HCT116 (cell line): ENCODE measurements at regions not wholly inside any gene's neighbourhood (a gene's known extent, or its start where the extent isn't known, plus 50 kb on each side); places are given as distances from the start of the nearest gene placed in this dataset.

Source experiments
- ATAC-seq: fragments of 200-7000 bp; cut with Tn5 transposase; 2 replicates; pipeline ENCODE4 v1.9.1; 2020; ENCODE audit warnings: mild to moderate bottlenecking, moderate library complexity
- BruUV-seq: library from RNA; stranded (reverse); fragments of 400-500 nt; replicated peaks from 2 replicates; lab custom pipeline; 2021; lab: Mats Ljungman, UMichigan
- CTCF ChIA-PET: fragments of 300-600 bp; sonication (Branson Sonifier 250); formaldehyde crosslinking; loops from one replicate; lab custom pipeline; 2021; ENCODE audit warnings: antibody characterized with exemption; lab: Charles Lee
- POLR2A ChIA-PET: fragments of 300-600, 350-600 bp; sonication (Branson Sonifier 250); formaldehyde crosslinking; loops from one replicate; lab custom pipeline; 2021; ENCODE audit warnings: antibody characterized with exemption; lab: Charles Lee
- RAD21 ChIA-PET, 2 experiments: fragments of 300-600 bp; sonication (Branson Sonifier 250); formaldehyde crosslinking; loops; one replicate each; lab custom pipeline; 2023; ENCODE audit warnings: low total read pairs in 2 of 2; ENCODE audit not compliant: uncharacterized antibody in 2 of 2, unreplicated experiment in 2 of 2, low non-redundant PET in 1 of 2; lab: Charles Lee
- DNase-seq: peaks from one replicate; pipeline ENCODE4 v3.0.0-alpha.2; 2010; ENCODE audit warnings: low read depth, low spot score
- H2AFZ ChIP-seq: fragments of 200-600 bp; shearing (Covaris generic), sonication (generic); 2 replicates; pipeline ENCODE4 v1.6.1; 2017; ENCODE audit warnings: low read depth, mixed run types, mixed read lengths, antibody characterized with exemption, low read length; ENCODE audit not compliant: poor library complexity, severe bottlenecking
- H3K27ac ChIP-seq: 2 replicates; pipeline ENCODE4 v1.5.1; 2012; ENCODE audit warnings: low read depth, low read length
- H3K27me3 ChIP-seq: fragments of 200-600 bp; sonication (generic); 2 replicates; pipeline ENCODE4 v1.6.1; 2016; ENCODE audit warnings: mixed run types, low read length, mixed read lengths; ENCODE audit not compliant: insufficient read depth
- H3K36me3 ChIP-seq, 2 experiments: fragments of 200-500 bp in 1 of 2; fragments of 200-600 bp in 1 of 2; sonication (Bioruptor generic) in 1 of 2; sonication (generic) in 1 of 2; 2 replicates each; pipeline versions ENCODE4 v1.5.1 to v1.6.1; 2014 to 2016; ENCODE audit warnings: low read length in 2 of 2, inconsistent platforms in 1 of 2, mixed read lengths in 1 of 2, mixed run types in 1 of 2; ENCODE audit not compliant: insufficient read depth in 2 of 2, control insufficient read depth in 1 of 2
- H3K4me1 ChIP-seq, 2 experiments: fragments of 200-600 bp in 1 of 2; sonication (generic) in 1 of 2; 2 replicates each; pipeline versions ENCODE4 v1.5.1 to v1.6.1; 2012 to 2017; ENCODE audit warnings: low read length in 2 of 2, inconsistent platforms in 1 of 2, mild to moderate bottlenecking in 1 of 2, mixed read lengths in 1 of 2, mixed run types in 1 of 2, moderate library complexity in 1 of 2; ENCODE audit not compliant: insufficient read depth in 2 of 2, control insufficient read depth in 1 of 2
- H3K4me2 ChIP-seq: fragments of 200-600 bp; sonication (generic); 2 replicates; pipeline ENCODE4 v1.6.1; 2017; ENCODE audit warnings: mixed run types, low read length, mixed read lengths
- H3K4me3 ChIP-seq, 2 experiments: fragments of 200-600 bp in 1 of 2; sonication (generic) in 1 of 2; replicated peaks in 1 of 2; 2 replicates each; pipeline ENCODE4 v1.5.1; 2011 to 2016; ENCODE audit warnings: low read length in 2 of 2, control low read depth in 1 of 2, low read depth in 1 of 2, mild to moderate bottlenecking in 1 of 2, mixed read lengths in 1 of 2, mixed run types in 1 of 2
- H3K79me2 ChIP-seq: fragments of 200-600 bp; sonication (generic); 2 replicates; pipeline ENCODE4 v1.6.1; 2017; ENCODE audit warnings: mild to moderate bottlenecking, mixed run types, low read length, moderate library complexity, mixed read lengths; ENCODE audit not compliant: insufficient read depth
- H3K9ac ChIP-seq: fragments of 200-600 bp; sonication (generic); 2 replicates; pipeline ENCODE4 v1.6.1; 2016; ENCODE audit warnings: low read length, mixed read lengths
- H3K9me2 ChIP-seq: fragments of 200-600 bp; sonication (generic), shearing (Covaris generic); 2 replicates; pipeline ENCODE4 v1.6.1; 2017; ENCODE audit warnings: mixed run types, mild to moderate bottlenecking, moderate library complexity; ENCODE audit not compliant: insufficient read depth
- H3K9me3 ChIP-seq, 2 experiments: fragments of 200-500 bp in 1 of 2; fragments of 200-600 bp in 1 of 2; sonication (Bioruptor generic) in 1 of 2; sonication (generic) in 1 of 2; 2 replicates each; pipeline ENCODE4 v1.6.1; 2014 to 2017; ENCODE audit warnings: low read length in 2 of 2, mixed read lengths in 2 of 2, inconsistent platforms in 1 of 2, low read depth in 1 of 2, mild to moderate bottlenecking in 1 of 2, mixed run types in 1 of 2, moderate library complexity in 1 of 2; ENCODE audit not compliant: control insufficient read depth in 1 of 2, insufficient read depth in 1 of 2
- H4K20me1 ChIP-seq: fragments of 200-600 bp; sonication (generic), shearing (Covaris generic); 2 replicates; pipeline ENCODE4 v1.6.1; 2017; ENCODE audit warnings: mixed run types, mild to moderate bottlenecking, moderate library complexity; ENCODE audit not compliant: insufficient read depth
- CBX3 ChIP-seq: IDR thresholded peaks from 2 replicates; pipeline ENCODE4 v1.6.1; 2012; ENCODE audit warnings: low read depth
- CEBPB ChIP-seq: IDR thresholded peaks from 2 replicates; pipeline ENCODE4 v1.6.1; 2012; ENCODE audit warnings: low read depth
- CTCF ChIP-seq, 3 experiments: fragments of 200-600 bp in 1 of 3; sonication (generic) in 1 of 3; IDR thresholded peaks in 2 of 3; conservative IDR thresholded peaks in 1 of 3; 2 replicates each; pipeline ENCODE4 v1.5.1; 2012 to 2017; ENCODE audit warnings: low read depth in 2 of 3, low read length in 2 of 3, antibody characterized with exemption in 1 of 3, borderline replicate concordance in 1 of 3, control low read depth in 1 of 3, mild to moderate bottlenecking in 1 of 3, mixed read lengths in 1 of 3, mixed run types in 1 of 3, moderate library complexity in 1 of 3; ENCODE audit not compliant: insufficient read depth in 1 of 3
- EGR1 ChIP-seq: IDR thresholded peaks from 2 replicates; pipeline ENCODE4 v1.6.1; 2012; ENCODE audit warnings: low read depth
- EZH2 ChIP-seq: fragments of 200-600 bp; sonication (generic); IDR thresholded peaks from 2 replicates; pipeline ENCODE4 v1.6.1; 2017; ENCODE audit warnings: antibody characterized with exemption, mixed run types
- EZH2phosphoT487 ChIP-seq: fragments of 200-600 bp; IDR thresholded peaks from 2 replicates; pipeline ENCODE4 v1.6.1; 2018; ENCODE audit warnings: antibody characterized with exemption, borderline replicate concordance
- FOSL1 ChIP-seq: IDR thresholded peaks from 2 replicates; pipeline ENCODE4 v1.6.1; 2012; ENCODE audit warnings: low read depth
- JUND ChIP-seq: IDR thresholded peaks from 2 replicates; pipeline ENCODE4 v1.6.1; 2012
- MAX ChIP-seq: IDR thresholded peaks from 2 replicates; pipeline ENCODE4 v1.6.1; 2012
- POLR2AphosphoS5 ChIP-seq: IDR thresholded peaks from 2 replicates; pipeline ENCODE4 v1.6.1; 2011; ENCODE audit warnings: mild to moderate bottlenecking, low read depth, low read length, moderate library complexity
- REST ChIP-seq: IDR thresholded peaks from 2 replicates; pipeline ENCODE4 v1.6.1; 2012; ENCODE audit warnings: low read depth
- SP1 ChIP-seq: IDR thresholded peaks from 2 replicates; pipeline ENCODE4 v1.6.1; 2012; ENCODE audit warnings: low read depth
- SRF ChIP-seq: IDR thresholded peaks from 2 replicates; pipeline ENCODE4 v1.6.1; 2012; ENCODE audit warnings: low read depth
- TCF7L2 ChIP-seq: IDR thresholded peaks from 2 replicates; pipeline ENCODE4 v1.7.0; 2011; ENCODE audit warnings: borderline replicate concordance, inconsistent platforms; ENCODE audit not compliant: insufficient read depth, insufficient read length; ENCODE audit errors: extremely low read depth
- YY1 ChIP-seq: IDR thresholded peaks from 2 replicates; pipeline ENCODE4 v1.6.1; 2011; ENCODE audit warnings: low read length, low read depth, moderate library complexity, mild to moderate bottlenecking; ENCODE audit not compliant: insufficient replicate concordance; ENCODE audit errors: extremely low read depth
- ZBTB33 ChIP-seq: IDR thresholded peaks from 2 replicates; pipeline ENCODE4 v1.6.1; 2011; ENCODE audit warnings: mild to moderate bottlenecking, low read length, moderate library complexity; ENCODE audit not compliant: insufficient replicate concordance; ENCODE audit errors: extremely low read depth
- intact Hi-C: fragments of 100-400 bp; cut with micrococcal nuclease; formaldehyde crosslinking; loops from 2 replicates; pipeline ENCODE4 v1.10.0; 2022

GRCh38 chrX:127577884-127578283 lies 474.3 kb downstream of the ACTRT1 start:
- Histone ChIP-seq H3K4me1 (no peaks in the 10 kb centered on the region), H3K27me3 (no peaks in the 10 kb centered on the region), H3K4me3 (no peak overlapping the region), H3K27ac (no peak overlapping the region), H3K4me2 (no peak overlapping the region), H2AFZ (no peak overlapping the region), H3K9me3 (no peaks in the 10 kb centered on the region), H3K79me2 (no peaks in the 10 kb centered on the region), H3K9me2 (no peaks in the 10 kb centered on the region), H3K36me3 (no peaks in the 10 kb centered on the region), H4K20me1 (no peaks in the 10 kb centered on the region), H3K9ac (no peak overlapping the region)
- DNase-seq (no peak), ATAC-seq (no peak)
- TF ChIP-seq SRF (no peak), TCF7L2 (no peak), CEBPB (no peak), YY1 (no peak), SP1 (no peak), EGR1 (no peak), MAX (no peak), CBX3 (no peak), JUND (no peak), REST (no peak), ZBTB33 (no peak), POLR2AphosphoS5 (no peak), EZH2phosphoT487 (no peak), FOSL1 (no peak), EZH2 (no peak), CTCF (IDR thresholded peaks at IDR 0.05 in 2 of 3, conservative IDR thresholded peaks at IDR 0.05 in 1 of 3; ENCODE audit: borderline replicate concordance in 1 of 3, insufficient read depth in 1 of 3, low read depth in 2 of 3, low read length in 2 of 3) (no peak)
- RAD21 ChIA-PET: no interaction called here
- CTCF ChIA-PET: no interaction called here
- POLR2A ChIA-PET: no interaction called here
- no TSS peak for BruUV-seq
- intact Hi-C loops: no loop called here
